HG02938 (cell line): ENCODE measurements at regions not wholly inside any gene's neighbourhood (a gene's known extent, or its start where the extent isn't known, plus 50 kb on each side); places are given as distances from the start of the nearest gene placed in this dataset.

Source experiments
- ATAC-seq: cut with Tn5 transposase; IDR thresholded peaks from one replicate; pipeline ENCODE4 v1.9.1; 2021; ENCODE audit warnings: mild to moderate bottlenecking, moderate library complexity; ENCODE audit not compliant: unreplicated experiment

DNA sequence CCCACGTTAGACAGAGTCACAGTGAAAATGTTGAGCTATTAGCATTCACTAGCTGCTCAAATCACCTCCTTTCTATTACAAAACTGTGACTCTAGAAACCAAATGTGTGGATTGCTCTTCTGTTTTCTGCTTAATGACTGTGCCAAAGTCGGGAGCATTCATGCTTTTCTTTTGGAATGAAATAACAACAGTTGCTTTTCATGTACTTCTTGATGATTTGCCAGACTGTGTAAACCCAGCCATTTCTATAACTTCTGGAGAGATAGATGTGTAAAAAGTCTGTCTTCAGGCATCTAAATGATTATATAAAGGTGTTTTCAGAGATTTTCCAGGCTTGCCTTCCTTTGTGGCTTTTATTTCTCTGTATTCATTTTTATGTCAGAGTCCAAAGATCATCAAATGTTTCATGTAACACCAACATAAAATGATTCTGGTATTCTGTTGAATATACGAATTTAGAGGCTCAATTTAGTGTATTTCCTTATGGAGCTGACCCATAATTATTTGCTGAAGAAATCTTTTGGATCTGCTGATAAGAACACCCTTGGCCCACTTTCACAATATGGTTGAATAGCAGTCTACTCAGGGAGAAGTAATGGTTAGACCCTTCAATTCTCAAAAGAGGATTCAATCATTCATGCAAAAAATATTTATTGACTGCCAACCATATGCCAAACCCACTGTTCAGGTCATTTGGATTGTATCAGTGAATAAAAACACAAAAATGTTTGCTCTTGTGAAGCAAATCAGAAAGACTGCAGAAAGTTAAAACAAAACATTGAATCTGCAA is 581.2 kb downstream of the CDH18 start:
- no peak for ATAC-seq

DNA sequence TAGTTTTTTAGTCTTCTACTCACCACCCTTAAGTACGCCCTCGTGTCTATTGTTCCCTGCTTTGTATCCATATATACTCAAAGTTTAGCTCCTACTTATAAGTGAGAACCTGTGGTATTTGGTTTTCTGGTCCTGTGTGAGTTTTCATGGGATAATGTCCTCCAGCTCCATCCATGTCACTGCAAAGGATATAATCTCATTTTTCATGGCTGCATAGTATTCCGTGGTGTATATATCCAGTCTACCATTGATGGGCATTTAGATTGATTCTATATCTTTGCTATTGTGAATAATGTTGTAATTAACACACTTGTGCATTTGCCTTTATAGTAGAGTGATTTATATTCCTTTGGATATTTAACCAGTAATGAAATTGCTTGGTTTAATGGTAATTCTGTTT is 579.9 kb downstream of the CDH18 start:
- ATAC-seq, result no peak

DNA sequence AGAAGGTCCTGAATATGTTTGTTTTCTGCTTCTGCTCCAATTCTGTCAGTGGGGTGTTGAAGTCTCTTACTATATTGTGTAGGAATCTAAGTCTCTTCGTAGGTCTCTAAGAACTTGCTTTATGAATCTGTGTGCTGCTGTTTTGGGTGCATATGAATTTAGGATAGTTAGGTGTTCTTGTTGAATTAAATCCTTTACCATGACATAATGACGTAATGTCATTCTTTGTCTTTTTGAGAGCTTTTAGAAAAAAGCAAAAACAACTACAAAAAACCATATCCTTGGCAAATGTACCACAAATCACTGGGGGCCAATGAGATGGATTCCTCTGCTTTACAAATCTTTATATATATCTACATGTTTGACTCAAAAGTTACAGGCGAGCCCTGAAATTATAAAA is 576.1 kb downstream of the CDH18 start:
- no peak for ATAC-seq
